KMS-11 (cell line): ENCODE measurements at regions not wholly inside any gene's neighbourhood (a gene's known extent, or its start where the extent isn't known, plus 50 kb on each side); places are given as distances from the start of the nearest gene placed in this dataset.

Experiments used
- H2AFZ ChIP-seq: fragments of 200-600 bp; sonication (generic); 2 replicates; pipeline ENCODE4 v1.6.1; 2016; ENCODE audit warnings: antibody characterized with exemption, mixed run types, low read depth
- H3K27ac ChIP-seq: fragments of 200-600 bp; sonication (generic); 2 replicates; pipeline ENCODE4 v1.6.1; 2016; ENCODE audit warnings: mild to moderate bottlenecking, mixed run types
- H3K27me3 ChIP-seq: fragments of 200-600 bp; sonication (generic); 2 replicates; pipeline ENCODE4 v1.6.1; 2017; ENCODE audit warnings: mild to moderate bottlenecking, low read depth, mixed run types, moderate library complexity; ENCODE audit not compliant: insufficient read depth
- H3K36me3 ChIP-seq: fragments of 200-600 bp; sonication (generic); 2 replicates; pipeline ENCODE4 v1.6.1; 2017; ENCODE audit warnings: mild to moderate bottlenecking, mixed run types; ENCODE audit not compliant: insufficient read depth
- H3K4me1 ChIP-seq: fragments of 200-600 bp; sonication (generic); 2 replicates; pipeline ENCODE4 v1.6.1; 2016; ENCODE audit warnings: mild to moderate bottlenecking, low read depth, mixed run types; ENCODE audit not compliant: poor library complexity, severe bottlenecking
- H3K4me2 ChIP-seq: fragments of 200-600 bp; sonication (generic); 2 replicates; pipeline ENCODE4 v1.7.0; 2016; ENCODE audit warnings: mild to moderate bottlenecking, mixed run types
- H3K4me3 ChIP-seq: fragments of 200-600 bp; sonication (generic); IDR thresholded peaks from 2 replicates; pipeline ENCODE4 v1.6.1; 2017; ENCODE audit warnings: low read depth, low read length, mixed read lengths; ENCODE audit not compliant: insufficient read depth
- H3K79me2 ChIP-seq: fragments of 200-600 bp; sonication (generic); 2 replicates; pipeline ENCODE4 v1.6.1; 2016; ENCODE audit warnings: low read depth, mixed run types; ENCODE audit not compliant: insufficient read depth
- H3K9ac ChIP-seq: fragments of 200-600 bp; sonication (generic); 2 replicates; pipeline ENCODE4 v1.6.1; 2016; ENCODE audit warnings: mild to moderate bottlenecking, mixed run types
- H4K20me1 ChIP-seq: fragments of 200-600 bp; sonication (generic); 2 replicates; pipeline ENCODE4 v1.6.1; 2016; ENCODE audit warnings: mild to moderate bottlenecking, mixed run types; ENCODE audit not compliant: insufficient read depth
- CTCF ChIP-seq: fragments of 200-600 bp; sonication (generic); conservative IDR thresholded peaks from 2 replicates; pipeline ENCODE4 v1.6.1; 2017; ENCODE audit warnings: low read depth, mild to moderate bottlenecking, antibody characterized with exemption, low read length, moderate library complexity, mixed read lengths

GRCh38 chr9:95788021-95788420, 87.5 kb upstream of the ERCC6L2 start:
- no peak overlapping the region for H3K4me2 ChIP-seq

DNA sequence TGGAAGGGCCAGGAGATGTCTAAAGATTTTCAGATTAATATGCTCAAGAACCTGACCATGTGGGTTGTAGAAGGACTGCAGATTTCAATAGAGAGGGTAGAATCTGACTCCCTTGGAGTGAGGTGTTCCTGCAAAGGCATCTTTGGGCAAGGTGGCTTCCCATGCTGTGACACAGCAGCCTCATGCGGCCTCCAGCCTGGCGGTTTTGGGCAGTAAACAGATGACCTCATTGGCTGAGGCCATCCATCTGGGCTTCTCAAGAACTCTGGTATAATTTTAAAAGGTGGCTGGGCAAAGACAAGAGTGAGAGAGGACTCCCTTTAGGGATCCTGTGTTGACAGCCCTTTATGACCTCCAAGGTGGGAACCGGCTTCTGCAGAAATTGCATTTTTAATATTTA, 90.3 kb upstream of the ERCC6L2 start:
- no peak overlapping the region for H3K27ac ChIP-seq
- H3K4me1 ChIP-seq, result no peaks in the 10 kb centered on the region
- no peaks in the 10 kb centered on the region for H3K36me3 ChIP-seq
- no peak overlapping the region for H2AFZ ChIP-seq
- H3K4me3 ChIP-seq, result no peak overlapping the region
- H3K9ac ChIP-seq, result no peak overlapping the region
- TF ChIP-seq CTCF, result no peak
- H3K79me2 ChIP-seq, result no peaks in the 10 kb centered on the region
- H3K27me3 ChIP-seq, result no peaks in the 10 kb centered on the region
- H4K20me1 ChIP-seq, result no peaks in the 10 kb centered on the region
- H3K4me2 ChIP-seq, result no peak overlapping the region

More at GRCh38 chr9:95788021-95788420, 87.5 kb upstream of the ERCC6L2 start:
- H3K36me3 ChIP-seq, result no peaks in the 10 kb centered on the region
- TF ChIP-seq CTCF, result no peak
- H2AFZ ChIP-seq, result no peak overlapping the region
- H3K27me3 ChIP-seq, result no peaks in the 10 kb centered on the region
- H3K79me2 ChIP-seq, result no peaks in the 10 kb centered on the region
- no peak overlapping the region for H3K27ac ChIP-seq
- no peak overlapping the region for H3K9ac ChIP-seq
- H4K20me1 ChIP-seq, result no peaks in the 10 kb centered on the region
- no peak overlapping the region for H3K4me3 ChIP-seq
- H3K4me1 ChIP-seq, result no peaks in the 10 kb centered on the region

GRCh38 chr9:95784318-95784717, 91.2 kb upstream of the ERCC6L2 start:
- Histone ChIP-seq H3K9ac (no peak overlapping the region), H3K27me3 (no peaks in the 10 kb centered on the region), H3K79me2 (no peaks in the 10 kb centered on the region), H3K4me2 (no peak overlapping the region), H4K20me1 (no peaks in the 10 kb centered on the region), H2AFZ (no peak overlapping the region), H3K36me3 (no peaks in the 10 kb centered on the region), H3K4me3 (no peak overlapping the region), H3K4me1 (no peaks in the 10 kb centered on the region), H3K27ac (no peak overlapping the region)
- no peak for TF ChIP-seq CTCF

DNA sequence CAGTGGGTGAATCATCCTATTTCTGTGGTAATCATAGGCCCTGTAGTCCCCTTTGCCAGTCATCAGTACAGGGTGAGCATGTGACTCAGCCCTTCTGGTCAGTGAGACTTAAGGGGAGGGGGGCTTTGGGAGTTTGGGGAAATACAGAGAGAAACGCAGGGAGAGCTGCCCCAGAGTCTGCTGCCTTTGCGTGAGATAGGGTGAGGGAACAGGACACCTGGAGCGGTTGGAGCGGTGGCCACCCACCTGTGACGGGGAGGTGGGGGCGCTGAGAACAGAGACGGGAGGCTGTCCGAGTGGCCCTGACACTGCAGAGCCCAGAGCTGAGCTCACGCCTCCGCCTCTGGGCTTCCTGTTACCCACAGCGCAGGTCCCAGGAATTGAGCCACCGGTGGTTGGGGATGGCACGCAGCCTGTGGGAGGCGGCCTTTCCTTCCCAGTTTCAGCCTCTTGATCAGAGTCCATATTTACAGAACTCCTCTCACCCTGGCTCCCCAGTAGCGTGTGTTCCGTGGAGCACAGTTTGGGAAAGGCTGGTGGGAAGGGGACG, 92.0 kb upstream of the ERCC6L2 start:
- Histone ChIP-seq H2AFZ (no peak overlapping the region), H3K27me3 (no peaks in the 10 kb centered on the region), H3K4me3 (no peak overlapping the region), H3K4me1 (no peaks in the 10 kb centered on the region), H3K36me3 (no peaks in the 10 kb centered on the region), H3K27ac (no peak overlapping the region), H3K4me2 (no peak overlapping the region), H4K20me1 (no peaks in the 10 kb centered on the region), H3K9ac (no peak overlapping the region), H3K79me2 (no peaks in the 10 kb centered on the region)
- TF ChIP-seq CTCF, result no peak
